Right lobe of liver (tissue), 6 donors: ENCODE measurements at regions not wholly inside any gene's neighbourhood (a gene's known extent, or its start where the extent isn't known, plus 50 kb on each side); places are given as distances from the start of the nearest gene placed in this dataset.

ENCODE experiments used
- ATAC-seq, 4 donors: fragments of 200-7000 bp; cut with Tn5 transposase; one replicate each; pipeline ENCODE4 v1.9.1; 2020; ENCODE audit warnings: mild to moderate bottlenecking in 4 of 4, moderate library complexity in 4 of 4
- DNase-seq, 3 donors: peaks; one replicate each; pipeline ENCODE4 v3.0.0-alpha.2; 2020
- H3K27ac ChIP-seq, 3 donors: fragments of 200-600 bp; one replicate each; pipeline ENCODE4 v1.8.0; 2022
- H3K27me3 ChIP-seq, 2 donors: fragments of 200-600 bp; one replicate each; pipeline ENCODE4 v1.8.0; 2022
- H3K36me3 ChIP-seq, 4 donors: fragments of 200-600 bp; sonication (generic) in 1 of 4; one replicate each; pipeline versions ENCODE4 v1.5.1 to v1.8.0; 2017 to 2022; ENCODE audit warnings: control low read depth in 1 of 4
- H3K4me1 ChIP-seq, 4 donors: fragments of 200-600 bp; sonication (generic) in 1 of 4; one replicate each; pipeline versions ENCODE4 v1.5.1 to v1.8.0; 2017 to 2022; ENCODE audit warnings: control low read depth in 1 of 4
- H3K4me3 ChIP-seq, 3 donors: fragments of 200-600 bp; one replicate each; pipeline ENCODE4 v1.8.0; 2022
- H3K9me3 ChIP-seq, 4 donors: fragments of 200-600 bp; sonication (generic) in 1 of 4; one replicate each; pipeline versions ENCODE4 v1.5.1 to v1.8.0; 2017 to 2022; ENCODE audit warnings: control low read depth in 1 of 4
- CTCF ChIP-seq, 4 donors: fragments of 200-600 bp in 3 of 4; fragments of 450-650 bp in 1 of 4; IDR thresholded peaks; one replicate each; pipeline versions ENCODE4 v1.5.1 to v1.8.0; 2016 to 2022; ENCODE audit warnings: antibody characterized with exemption in 4 of 4, mild to moderate bottlenecking in 2 of 4
- POLR2A ChIP-seq: fragments of 450-650 bp; IDR thresholded peaks from one replicate; pipeline ENCODE4 v1.6.1; 2017; ENCODE audit warnings: antibody characterized with exemption, mild to moderate bottlenecking
- WGBS: methylation state at CpG from one replicate; pipeline ENCODE4 v1.1.6; 2018; ENCODE audit warnings: low coverage, low lambda C conversion rate; ENCODE audit not compliant: insufficient coverage; ENCODE audit errors: missing lambda C conversion rate; 5-methylcytosine and 5-hydroxymethylcytosine counted together
- intact Hi-C, 2 donors: fragments of 100-400 bp; cut with DNase I; formaldehyde crosslinking; loops; one replicate each; pipeline versions ENCODE4 v1.11.2 to v1.14.1; 2022
- donor health status: DM: no; HTN: yes; CAD: no.
- donor health status: DM: no; HTN: no; CAD: no.
- donor health status: DM: no; HTN: no; CAD: no.
- donor health status: DM: no; HTN: yes; CAD: no.
- donor health status: DM: no; HTN: yes; CAD: no.

DNA sequence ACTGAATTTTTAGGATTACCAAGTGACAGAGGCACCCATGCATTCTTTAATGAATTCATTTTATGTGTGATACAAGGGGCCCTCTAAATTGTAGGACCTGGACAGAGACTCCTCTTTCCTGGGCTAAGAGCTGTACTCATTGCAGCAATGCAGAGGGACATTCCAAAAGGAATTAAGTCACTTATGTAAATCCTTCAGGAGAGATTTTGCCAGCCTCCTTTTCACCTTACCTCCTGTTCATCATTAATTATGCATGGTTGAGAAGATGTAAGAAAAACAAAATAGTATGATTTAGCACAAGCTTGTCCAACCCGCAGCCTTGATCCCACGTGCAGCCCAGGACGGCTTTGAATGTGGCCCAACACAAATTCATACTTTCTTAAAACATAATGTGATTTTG is 84.5 kb upstream of the TANK start:
- H3K4me3 ChIP-seq: no peak overlapping the region
- TF ChIP-seq CTCF (IDR thresholded peaks at IDR 0.05) (no peak), POLR2A (no peak)
- H3K27ac ChIP-seq: no peak overlapping the region
- H3K9me3 ChIP-seq: no peaks in the 10 kb centered on the region
- H3K36me3 ChIP-seq: no peaks in the 10 kb centered on the region
- H3K4me1 ChIP-seq: no peaks in the 10 kb centered on the region
- H3K27me3 ChIP-seq: no peaks in the 10 kb centered on the region
- WGBS: 94% methylated on average over 3 of the region's 3 CpGs
- ATAC-seq: no peak
- DNase-seq: no peak
- intact Hi-C loops: no loop called here

DNA sequence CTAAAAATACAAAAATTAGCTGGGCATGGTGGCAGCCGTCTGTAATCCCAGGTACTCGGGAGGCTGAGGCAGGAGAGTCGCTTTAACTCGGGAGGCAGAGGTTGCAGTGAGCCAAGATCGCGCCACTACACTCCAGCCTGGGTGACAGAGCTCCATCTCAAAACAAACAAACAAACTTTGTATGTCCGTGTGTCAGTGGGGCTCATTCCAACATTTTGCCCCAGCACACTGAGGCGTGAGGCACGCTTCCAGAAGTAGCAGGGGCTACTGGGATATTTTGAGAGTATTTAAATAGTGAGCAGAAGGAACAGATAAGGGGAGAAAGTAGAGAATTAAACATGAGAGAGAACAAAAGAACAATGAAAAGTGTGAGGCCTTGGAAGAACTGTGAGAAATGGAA is 83.3 kb upstream of the TANK start:
- TF ChIP-seq POLR2A: no peak
- Histone ChIP-seq H3K27me3 (no peaks in the 10 kb centered on the region), H3K4me3 (no peak overlapping the region), H3K27ac (peak overlapping the region in 1 of 3 donors; percentile 62), H3K4me1 (no peaks in the 10 kb centered on the region), H3K9me3 (no peaks in the 10 kb centered on the region), H3K36me3 (no peaks in the 10 kb centered on the region)
- ATAC-seq: no peak
- WGBS: 54% methylated on average over 3 of the region's 9 CpGs
- intact Hi-C loops: no loop called here
- DNase-seq: no peak

GRCh38 chr2:161077367-161078210 is 82.6 kb upstream of the TANK start:
- TF ChIP-seq CTCF (IDR thresholded peaks at IDR 0.05) (no peak), POLR2A (no peak)
- peak overlapping the region in 2 of 3 donors; percentile 32 to 49 for H3K27ac ChIP-seq
- intact Hi-C loops: no loop called here
- H3K9me3 ChIP-seq: no peaks in the 10 kb centered on the region
- no peak for DNase-seq
- 29% methylated on average over 5 of the region's 5 CpGs for WGBS
- no peaks in the 10 kb centered on the region for H3K27me3 ChIP-seq
- H3K36me3 ChIP-seq: no peaks in the 10 kb centered on the region
- H3K4me3 ChIP-seq: no peak overlapping the region
- ATAC-seq: peak; percentile 82 to 93 (median 90)
- H3K4me1 ChIP-seq: no peaks in the 10 kb centered on the region

- WGBS: 40% methylated on average over 2 of the region's 2 CpGs
- intact Hi-C loops: no loop called here
- H3K27ac ChIP-seq: peak overlapping the region in 1 of 3 donors; percentile 49
Measured at GRCh38 chr2:161078211-161078539, 82.1 kb upstream of the TANK start.

More at GRCh38 chr2:161078211-161078539, 82.1 kb upstream of the TANK start:
- DNase-seq: no peak
- TF ChIP-seq POLR2A (no peak), CTCF (IDR thresholded peaks at IDR 0.05) (no peak)
- Histone ChIP-seq H3K36me3 (no peaks in the 10 kb centered on the region), H3K4me3 (no peak overlapping the region), H3K4me1 (no peaks in the 10 kb centered on the region), H3K9me3 (no peaks in the 10 kb centered on the region), H3K27me3 (no peaks in the 10 kb centered on the region)
- no peak for ATAC-seq
